HG03159 (cell line): ENCODE measurements at regions not wholly inside any gene's neighbourhood (a gene's known extent, or its start where the extent isn't known, plus 50 kb on each side); places are given as distances from the start of the nearest gene placed in this dataset.

ENCODE experiments used
- ATAC-seq: cut with Tn5 transposase; IDR thresholded peaks from one replicate; pipeline ENCODE4 v1.9.1; 2021; ENCODE audit warnings: mild to moderate bottlenecking, moderate library complexity; ENCODE audit not compliant: unreplicated experiment

GRCh38 chr6:26149240-26149639 is 62.0 kb downstream of the HFE start:
- no peak for ATAC-seq

GRCh38 chr6:26152226-26153101 is 65.2 kb downstream of the HFE start:
- no peak for ATAC-seq

GRCh38 chr6:26155061-26155930 is 68.1 kb downstream of the HFE start:
- no peak for ATAC-seq

- peak; percentile 37 for ATAC-seq
Observed at GRCh38 chr6:26156105-26156849, 69.0 kb downstream of the HFE start.

- ATAC-seq = peak; percentile 8
Observed at GRCh38 chr6:26156850-26157250, 69.6 kb downstream of the HFE start.

- ATAC-seq = peak; percentile 65
Observed at GRCh38 chr6:26157251-26158075, 70.2 kb downstream of the HFE start.

GRCh38 chr6:26158076-26158580 is 70.9 kb downstream of the HFE start:
- ATAC-seq = no peak

GRCh38 chr6:26158581-26159356 is 71.5 kb downstream of the HFE start:
- ATAC-seq = no peak

- ATAC-seq = no peak
Observed at GRCh38 chr6:26159357-26160273, 72.4 kb downstream of the HFE start.

GRCh38 chr6:26161322-26161721 is 74.1 kb downstream of the HFE start:
- no peak for ATAC-seq

- ATAC-seq = no peak
Observed at GRCh38 chr6:26162399-26162798, 75.2 kb downstream of the HFE start.

- ATAC-seq = no peak
Observed at GRCh38 chr6:26163427-26164119, 76.3 kb downstream of the HFE start.

- ATAC-seq = no peak
Observed at GRCh38 chr6:26164120-26164505, 76.9 kb downstream of the HFE start.

- no peak for ATAC-seq
Observed at GRCh38 chr6:26165261-26165790, 78.1 kb downstream of the HFE start.

- no peak for ATAC-seq
Observed at GRCh38 chr6:26170181-26170580, 83.0 kb downstream of the HFE start.

GRCh38 chr6:26170951-26171841 is 84.0 kb downstream of the HFE start:
- peak; percentile 5 for ATAC-seq

GRCh38 chr6:26172608-26172968 is 85.4 kb downstream of the HFE start:
- peak; percentile 29 for ATAC-seq
